HG03064 (cell line): ENCODE measurements at regions not wholly inside any gene's neighbourhood (a gene's known extent, or its start where the extent isn't known, plus 50 kb on each side); places are given as distances from the start of the nearest gene placed in this dataset.

Source experiments
- ATAC-seq: cut with Tn5 transposase; IDR thresholded peaks from one replicate; pipeline ENCODE4 v1.9.1; 2021; ENCODE audit warnings: low read depth; ENCODE audit not compliant: unreplicated experiment

- no peak for ATAC-seq
Observed at GRCh38 chr7:46949270-46949931, 632.5 kb downstream of the TNS3 start.

GRCh38 chr7:46948716-46949115 lies 633.2 kb downstream of the TNS3 start:
- no peak for ATAC-seq

GRCh38 chr7:46945328-46945727 lies 636.6 kb downstream of the TNS3 start:
- ATAC-seq = no peak

- no peak for ATAC-seq
Observed at GRCh38 chr7:46943996-46944395, 637.9 kb downstream of the TNS3 start.

- no peak for ATAC-seq
Observed at GRCh38 chr7:46942574-46942973, 639.3 kb downstream of the TNS3 start.

- no peak for ATAC-seq
Observed at GRCh38 chr7:46940178-46940577, 641.7 kb downstream of the TNS3 start.

- no peak for ATAC-seq
Observed at GRCh38 chr7:46939558-46939957, 642.4 kb downstream of the TNS3 start.

GRCh38 chr7:46939089-46939488 lies 642.8 kb downstream of the TNS3 start:
- no peak for ATAC-seq

- no peak for ATAC-seq
Observed at GRCh38 chr7:46937826-46938225, 644.1 kb downstream of the TNS3 start.

GRCh38 chr7:46934198-46934825 lies 647.6 kb downstream of the TNS3 start:
- ATAC-seq = no peak

GRCh38 chr7:46933596-46933995 lies 648.3 kb downstream of the TNS3 start:
- ATAC-seq = no peak

GRCh38 chr7:46932676-46933424 lies 649.1 kb downstream of the TNS3 start:
- no peak for ATAC-seq

- ATAC-seq = no peak
Observed at GRCh38 chr7:46932306-46932675, 649.6 kb downstream of the TNS3 start.

GRCh38 chr7:46930366-46930765 lies 651.5 kb downstream of the TNS3 start:
- no peak for ATAC-seq

GRCh38 chr7:46929359-46929758 lies 652.6 kb downstream of the TNS3 start:
- no peak for ATAC-seq

GRCh38 chr7:46928719-46929118 lies 653.2 kb downstream of the TNS3 start:
- no peak for ATAC-seq

- ATAC-seq = no peak
Observed at GRCh38 chr7:46927131-46927810, 654.6 kb downstream of the TNS3 start.

- ATAC-seq = no peak
Observed at GRCh38 chr7:46916581-46916980, 665.3 kb downstream of the TNS3 start.

GRCh38 chr7:46912692-46913091 lies 669.2 kb downstream of the TNS3 start:
- no peak for ATAC-seq

- no peak for ATAC-seq
Observed at GRCh38 chr7:46909601-46910051, 672.3 kb downstream of the TNS3 start.

- ATAC-seq = no peak
Observed at GRCh38 chr7:46908770-46909169, 673.1 kb downstream of the TNS3 start.
